GM12864 (cell line): ENCODE measurements at regions not wholly inside any gene's neighbourhood (a gene's known extent, or its start where the extent isn't known, plus 50 kb on each side); places are given as distances from the start of the nearest gene placed in this dataset.

Source experiments
- DNase-seq: peaks from one replicate; pipeline ENCODE4 v3.0.0-alpha.2; 2011; ENCODE audit warnings: low read depth
- H3K4me3 ChIP-seq: 2 replicates; pipeline ENCODE4 v1.5.1; 2011; ENCODE audit warnings: mild to moderate bottlenecking, low read depth, low read length, control low read depth
- CTCF ChIP-seq: IDR thresholded peaks from 2 replicates; pipeline ENCODE4 v1.5.1; 2011; ENCODE audit warnings: low read depth, mild to moderate bottlenecking, moderate library complexity, low read length, control low read depth, inconsistent platforms; ENCODE audit errors: missing control alignments

GRCh38 chr2:198791623-198792022, 666.1 kb downstream of the SATB2 start:
- no peak overlapping the region for H3K4me3 ChIP-seq
- no peak for DNase-seq
- no peak for TF ChIP-seq CTCF

DNA sequence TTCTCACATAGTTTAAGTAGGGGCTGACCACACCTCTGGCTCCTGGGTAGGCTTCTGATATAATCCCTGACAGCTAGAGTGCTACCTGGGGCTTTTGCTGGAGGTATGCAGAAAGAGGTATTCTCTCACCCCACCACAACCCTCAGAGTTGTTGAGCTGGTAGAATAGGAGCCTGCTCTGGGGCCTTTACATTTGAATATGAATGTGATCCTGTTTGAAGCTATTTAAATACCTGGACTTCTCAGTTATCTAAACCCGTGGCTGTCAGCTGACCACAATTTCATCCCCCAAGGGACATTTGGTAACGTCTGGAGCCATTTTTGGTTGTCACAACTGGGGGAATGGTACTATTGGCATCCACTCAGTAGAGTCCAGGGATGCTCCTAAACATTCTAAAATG, 669.1 kb downstream of the SATB2 start:
- no peak for TF ChIP-seq CTCF
- DNase-seq: no peak
- H3K4me3 ChIP-seq: no peak overlapping the region

- TF ChIP-seq CTCF: no peak
- H3K4me3 ChIP-seq: no peak overlapping the region
- no peak for DNase-seq
Observed at GRCh38 chr2:198782734-198783133, 675.0 kb downstream of the SATB2 start.

DNA sequence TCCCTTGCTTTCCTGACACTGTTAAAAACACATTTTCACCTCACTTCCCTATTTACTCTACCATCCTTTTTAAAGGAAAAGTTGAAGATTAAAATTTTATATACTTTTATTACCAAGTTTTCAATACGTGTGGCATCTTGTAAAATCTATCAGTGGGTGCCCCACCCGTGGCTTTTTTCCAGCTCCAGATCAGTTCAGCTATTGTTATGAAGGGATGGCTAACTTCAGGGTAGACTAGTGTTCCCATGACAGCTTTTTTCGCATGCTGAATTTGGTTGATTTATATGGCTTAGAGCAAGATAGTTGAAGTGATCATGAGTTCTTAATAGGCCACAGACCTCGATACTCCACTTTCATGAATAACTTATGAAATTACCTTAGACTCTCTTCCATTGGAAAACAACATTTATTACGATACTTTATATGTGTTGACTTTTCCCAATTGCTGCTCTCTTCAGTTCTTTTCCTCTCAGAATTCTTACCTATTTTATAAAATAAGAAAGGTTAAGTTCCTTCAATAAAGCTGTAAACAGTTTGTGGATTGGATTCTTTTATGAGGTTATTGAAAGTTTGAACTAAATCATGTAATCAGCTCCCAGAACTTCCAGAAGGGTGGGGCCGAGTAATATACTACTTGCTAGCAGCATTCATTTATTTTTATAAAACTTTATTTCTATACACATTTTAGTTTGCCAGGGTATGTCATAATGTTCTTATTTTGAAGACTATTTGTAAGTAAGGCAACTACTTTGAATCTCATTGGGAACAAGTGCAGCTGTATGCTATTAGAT, 680.9 kb downstream of the SATB2 start:
- no peak for DNase-seq
- TF ChIP-seq CTCF: no peak
- no peak overlapping the region for H3K4me3 ChIP-seq

DNA sequence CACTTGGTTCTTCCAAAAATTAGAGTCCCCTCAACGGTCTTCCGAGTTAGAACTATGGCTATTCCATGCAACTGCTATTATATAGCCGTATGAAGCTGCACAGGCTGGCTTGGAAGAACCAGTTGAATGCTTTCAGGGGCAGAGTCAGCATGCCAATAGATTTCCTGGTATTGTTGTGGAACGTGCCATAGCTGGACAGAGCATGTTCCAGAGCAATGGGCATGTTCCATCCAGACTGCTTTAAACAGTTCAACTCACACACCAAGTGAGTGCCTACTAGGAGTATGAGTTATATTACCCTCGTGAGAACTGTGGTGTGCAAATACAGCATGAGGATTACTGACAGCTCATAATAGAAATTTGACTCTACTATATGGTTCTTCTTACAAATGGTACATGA, 682.0 kb downstream of the SATB2 start:
- no peak for TF ChIP-seq CTCF
- no peak for DNase-seq
- no peak overlapping the region for H3K4me3 ChIP-seq

- TF ChIP-seq CTCF: no peak
- DNase-seq: no peak
- H3K4me3 ChIP-seq: no peak overlapping the region
Observed at GRCh38 chr2:198774576-198774975, 683.2 kb downstream of the SATB2 start.

GRCh38 chr2:198767694-198768093, 690.0 kb downstream of the SATB2 start:
- DNase-seq: no peak

More at GRCh38 chr2:198767694-198768093, 690.0 kb downstream of the SATB2 start:
- no peak for TF ChIP-seq CTCF
- no peak overlapping the region for H3K4me3 ChIP-seq
